Liver (tissue), 8 donors: ENCODE measurements at regions not wholly inside any gene's neighbourhood (a gene's known extent, or its start where the extent isn't known, plus 50 kb on each side); places are given as distances from the start of the nearest gene placed in this dataset.

Source experiments
- DNase-seq: peaks from one replicate; pipeline ENCODE4 v3.0.0-alpha.2; 2017; ENCODE audit warnings: low spot score
- H3K27ac ChIP-seq, 2 donors: one replicate each; pipeline ENCODE4 v1.7.0; 2013; ENCODE audit warnings: inconsistent platforms in 2 of 2, low read length in 2 of 2, control low read depth in 1 of 2, low read depth in 1 of 2, mild to moderate bottlenecking in 1 of 2
- H3K27me3 ChIP-seq, 4 donors: one replicate each; pipeline versions ENCODE4 v1.6.1 to v1.7.0; 2013; ENCODE audit warnings: low read length in 3 of 4, inconsistent platforms in 1 of 4, mild to moderate bottlenecking in 1 of 4, moderate library complexity in 1 of 4; ENCODE audit not compliant: control insufficient read depth in 4 of 4, insufficient read depth in 4 of 4
- H3K36me3 ChIP-seq, 4 donors: one replicate each; pipeline versions ENCODE4 v1.6.1 to v1.7.0; 2013; ENCODE audit warnings: low read length in 3 of 4, mild to moderate bottlenecking in 3 of 4, low read depth in 1 of 4, moderate library complexity in 1 of 4; ENCODE audit not compliant: control insufficient read depth in 4 of 4, insufficient read depth in 3 of 4
- H3K4me1 ChIP-seq, 4 donors: one replicate each; pipeline versions ENCODE4 v1.6.1 to v1.7.0; 2013; ENCODE audit warnings: low read length in 3 of 4, mild to moderate bottlenecking in 3 of 4, moderate library complexity in 1 of 4; ENCODE audit not compliant: control insufficient read depth in 4 of 4, insufficient read depth in 4 of 4
- H3K4me3 ChIP-seq, 3 donors: one replicate each; pipeline versions ENCODE4 v1.6.1 to v1.7.0; 2013; ENCODE audit warnings: low read length in 3 of 3, control low read depth in 1 of 3, low read depth in 1 of 3, mild to moderate bottlenecking in 1 of 3
- H3K9ac ChIP-seq, 2 donors: one replicate each; pipeline ENCODE4 v1.7.0; 2013; ENCODE audit warnings: low read length in 2 of 2, mild to moderate bottlenecking in 2 of 2, moderate library complexity in 2 of 2, control low read depth in 1 of 2, low read depth in 1 of 2
- H3K9me3 ChIP-seq, 4 donors: one replicate each; pipeline versions ENCODE4 v1.6.1 to v1.7.0; 2013; ENCODE audit warnings: low read length in 3 of 4; ENCODE audit not compliant: control insufficient read depth in 4 of 4
- ATF3 ChIP-seq: IDR thresholded peaks from 2 replicates; pipeline ENCODE4 v1.6.1; 2016; ENCODE audit warnings: antibody characterized with exemption
- EGR1 ChIP-seq, 2 donors: IDR thresholded peaks; 2 replicates each; pipeline ENCODE4 v1.6.1; 2016 to 2018; ENCODE audit warnings: antibody characterized with exemption in 2 of 2, low read depth in 2 of 2
- FOXA1 ChIP-seq: IDR thresholded peaks from 2 replicates; pipeline ENCODE4 v1.6.1; 2016; ENCODE audit warnings: antibody characterized with exemption
- GABPA ChIP-seq, 2 donors: IDR thresholded peaks in 1 of 2; conservative IDR thresholded peaks in 1 of 2; 2 replicates each; pipeline ENCODE4 v1.6.1; 2016; ENCODE audit warnings: antibody characterized with exemption in 2 of 2, mild to moderate bottlenecking in 1 of 2, moderate library complexity in 1 of 2
- HNF4A ChIP-seq, 2 donors: conservative IDR thresholded peaks; 2 replicates each; pipeline ENCODE4 v1.6.1; 2016; ENCODE audit warnings: antibody characterized with exemption in 2 of 2, mild to moderate bottlenecking in 2 of 2
- JUND ChIP-seq, 2 donors: IDR thresholded peaks; 2 replicates each; pipeline ENCODE4 v1.6.1; 2016; ENCODE audit warnings: antibody characterized with exemption in 2 of 2
- MAX ChIP-seq: IDR thresholded peaks from 2 replicates; pipeline ENCODE4 v1.6.1; 2016; ENCODE audit warnings: antibody characterized with exemption
- RAD21 ChIP-seq, 2 donors: IDR thresholded peaks; 2 replicates each; pipeline ENCODE4 v1.6.1; 2016; ENCODE audit warnings: antibody characterized with exemption in 2 of 2, mild to moderate bottlenecking in 2 of 2
- RXRA ChIP-seq, 2 donors: IDR thresholded peaks; 2 replicates each; pipeline ENCODE4 v1.6.1; 2017 to 2018; ENCODE audit warnings: antibody characterized with exemption in 2 of 2, mild to moderate bottlenecking in 1 of 2
- SP1 ChIP-seq: IDR thresholded peaks from 2 replicates; pipeline ENCODE4 v1.6.1; 2018; ENCODE audit warnings: antibody characterized with exemption, mild to moderate bottlenecking
- TAF1 ChIP-seq: conservative IDR thresholded peaks from 2 replicates; pipeline ENCODE4 v1.6.1; 2016; ENCODE audit warnings: antibody characterized with exemption, mild to moderate bottlenecking
- YY1 ChIP-seq: IDR thresholded peaks from 2 replicates; pipeline ENCODE4 v1.6.1; 2016; ENCODE audit warnings: antibody characterized with exemption, mild to moderate bottlenecking
- WGBS: extraction: QIAGEN DNeasy Blood & Tissue Kit; methylation state at CpG from one replicate; pipeline ENCODE4 v1.1.7; 2013; 5-methylcytosine and 5-hydroxymethylcytosine counted together
- TF ChIP-seq, protein P1 (sequence below): IDR thresholded peaks from 2 replicates; pipeline ENCODE4 v1.6.1; 2016; ENCODE audit warnings: antibody characterized with exemption, mild to moderate bottlenecking
- TF ChIP-seq, protein P2 (sequence below): IDR thresholded peaks from 2 replicates; pipeline ENCODE4 v1.6.1; 2016; ENCODE audit warnings: antibody characterized with exemption
- TF ChIP-seq, protein P3 (sequence below): fragments of 150-350 bp; IDR thresholded peaks from 2 replicates; pipeline ENCODE4 v1.5.1; 2017; ENCODE audit warnings: improper control_type of control experiment, low read depth, low read length; ENCODE audit not compliant: missing input control
- donor health status: healthy.
- donor health status: healthy.
- donor health status: healthy.
- donor health status: healthy.
- donor health status: healthy.

DNA sequence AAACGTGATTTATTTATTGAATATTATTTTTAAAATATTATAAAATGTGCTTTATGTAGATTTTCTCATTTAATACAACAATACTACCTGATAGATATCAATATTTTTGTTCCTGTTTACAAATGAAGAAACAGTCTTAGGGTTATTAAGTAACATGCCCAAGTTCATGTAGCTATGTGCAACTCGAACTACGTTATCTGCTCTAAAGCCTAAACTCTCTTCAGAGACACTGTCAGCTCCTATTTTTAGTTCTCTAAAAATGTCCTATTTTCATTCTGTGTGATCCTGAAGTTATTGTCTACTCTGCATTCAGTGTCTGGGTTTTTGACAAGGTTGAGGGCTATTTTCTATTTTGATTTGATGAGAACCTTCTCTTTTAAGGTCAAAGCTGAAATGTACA is 550.1 kb upstream of the B3GALT2 start:
- WGBS: 63% methylated on average over 3 of the region's 3 CpGs
- Histone ChIP-seq H3K27me3 (no peaks in the 10 kb centered on the region), H3K4me1 (no peaks in the 10 kb centered on the region), H3K9me3 (no peaks in the 10 kb centered on the region), H3K36me3 (no peaks in the 10 kb centered on the region), H3K9ac (no peak overlapping the region), H3K27ac (no peak overlapping the region), H3K4me3 (no peak overlapping the region)
- TF ChIP-seq MAX: no peak
- no peak for TF ChIP-seq RAD21 (IDR thresholded peaks at IDR 0.05)
- no peak for DNase-seq

- Histone ChIP-seq H3K27me3 (no peaks in the 10 kb centered on the region), H3K4me3 (no peak overlapping the region), H3K9ac (no peak overlapping the region), H3K36me3 (no peaks in the 10 kb centered on the region), H3K4me1 (no peaks in the 10 kb centered on the region), H3K27ac (no peak overlapping the region), H3K9me3 (no peaks in the 10 kb centered on the region)
- no peak for DNase-seq
- WGBS: 72% methylated on average over 3 of the region's 3 CpGs
- TF ChIP-seq RAD21 (IDR thresholded peaks at IDR 0.05) (no peak), YY1 (no peak), HNF4A (conservative IDR thresholded peaks at IDR 0.05) (no peak), ATF3 (no peak), RXRA (IDR thresholded peaks at IDR 0.05) (no peak), JUND (IDR thresholded peaks at IDR 0.05) (no peak), TAF1 (no peak), GABPA (IDR thresholded peaks at IDR 0.05 in 1 of 2, conservative IDR thresholded peaks at IDR 0.05 in 1 of 2) (no peak), EGR1 (IDR thresholded peaks at IDR 0.05; ENCODE audit: low read depth in 2 of 2) (no peak), SP1 (no peak), FOXA1 (no peak)
- TF ChIP-seq, protein P1, sequence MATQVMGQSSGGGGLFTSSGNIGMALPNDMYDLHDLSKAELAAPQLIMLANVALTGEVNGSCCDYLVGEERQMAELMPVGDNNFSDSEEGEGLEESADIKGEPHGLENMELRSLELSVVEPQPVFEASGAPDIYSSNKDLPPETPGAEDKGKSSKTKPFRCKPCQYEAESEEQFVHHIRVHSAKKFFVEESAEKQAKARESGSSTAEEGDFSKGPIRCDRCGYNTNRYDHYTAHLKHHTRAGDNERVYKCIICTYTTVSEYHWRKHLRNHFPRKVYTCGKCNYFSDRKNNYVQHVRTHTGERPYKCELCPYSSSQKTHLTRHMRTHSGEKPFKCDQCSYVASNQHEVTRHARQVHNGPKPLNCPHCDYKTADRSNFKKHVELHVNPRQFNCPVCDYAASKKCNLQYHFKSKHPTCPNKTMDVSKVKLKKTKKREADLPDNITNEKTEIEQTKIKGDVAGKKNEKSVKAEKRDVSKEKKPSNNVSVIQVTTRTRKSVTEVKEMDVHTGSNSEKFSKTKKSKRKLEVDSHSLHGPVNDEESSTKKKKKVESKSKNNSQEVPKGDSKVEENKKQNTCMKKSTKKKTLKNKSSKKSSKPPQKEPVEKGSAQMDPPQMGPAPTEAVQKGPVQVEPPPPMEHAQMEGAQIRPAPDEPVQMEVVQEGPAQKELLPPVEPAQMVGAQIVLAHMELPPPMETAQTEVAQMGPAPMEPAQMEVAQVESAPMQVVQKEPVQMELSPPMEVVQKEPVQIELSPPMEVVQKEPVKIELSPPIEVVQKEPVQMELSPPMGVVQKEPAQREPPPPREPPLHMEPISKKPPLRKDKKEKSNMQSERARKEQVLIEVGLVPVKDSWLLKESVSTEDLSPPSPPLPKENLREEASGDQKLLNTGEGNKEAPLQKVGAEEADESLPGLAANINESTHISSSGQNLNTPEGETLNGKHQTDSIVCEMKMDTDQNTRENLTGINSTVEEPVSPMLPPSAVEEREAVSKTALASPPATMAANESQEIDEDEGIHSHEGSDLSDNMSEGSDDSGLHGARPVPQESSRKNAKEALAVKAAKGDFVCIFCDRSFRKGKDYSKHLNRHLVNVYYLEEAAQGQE: no peak
- TF ChIP-seq, protein P2, sequence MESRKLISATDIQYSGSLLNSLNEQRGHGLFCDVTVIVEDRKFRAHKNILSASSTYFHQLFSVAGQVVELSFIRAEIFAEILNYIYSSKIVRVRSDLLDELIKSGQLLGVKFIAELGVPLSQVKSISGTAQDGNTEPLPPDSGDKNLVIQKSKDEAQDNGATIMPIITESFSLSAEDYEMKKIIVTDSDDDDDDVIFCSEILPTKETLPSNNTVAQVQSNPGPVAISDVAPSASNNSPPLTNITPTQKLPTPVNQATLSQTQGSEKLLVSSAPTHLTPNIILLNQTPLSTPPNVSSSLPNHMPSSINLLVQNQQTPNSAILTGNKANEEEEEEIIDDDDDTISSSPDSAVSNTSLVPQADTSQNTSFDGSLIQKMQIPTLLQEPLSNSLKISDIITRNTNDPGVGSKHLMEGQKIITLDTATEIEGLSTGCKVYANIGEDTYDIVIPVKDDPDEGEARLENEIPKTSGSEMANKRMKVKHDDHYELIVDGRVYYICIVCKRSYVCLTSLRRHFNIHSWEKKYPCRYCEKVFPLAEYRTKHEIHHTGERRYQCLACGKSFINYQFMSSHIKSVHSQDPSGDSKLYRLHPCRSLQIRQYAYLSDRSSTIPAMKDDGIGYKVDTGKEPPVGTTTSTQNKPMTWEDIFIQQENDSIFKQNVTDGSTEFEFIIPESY: no peak
- TF ChIP-seq, protein P3, sequence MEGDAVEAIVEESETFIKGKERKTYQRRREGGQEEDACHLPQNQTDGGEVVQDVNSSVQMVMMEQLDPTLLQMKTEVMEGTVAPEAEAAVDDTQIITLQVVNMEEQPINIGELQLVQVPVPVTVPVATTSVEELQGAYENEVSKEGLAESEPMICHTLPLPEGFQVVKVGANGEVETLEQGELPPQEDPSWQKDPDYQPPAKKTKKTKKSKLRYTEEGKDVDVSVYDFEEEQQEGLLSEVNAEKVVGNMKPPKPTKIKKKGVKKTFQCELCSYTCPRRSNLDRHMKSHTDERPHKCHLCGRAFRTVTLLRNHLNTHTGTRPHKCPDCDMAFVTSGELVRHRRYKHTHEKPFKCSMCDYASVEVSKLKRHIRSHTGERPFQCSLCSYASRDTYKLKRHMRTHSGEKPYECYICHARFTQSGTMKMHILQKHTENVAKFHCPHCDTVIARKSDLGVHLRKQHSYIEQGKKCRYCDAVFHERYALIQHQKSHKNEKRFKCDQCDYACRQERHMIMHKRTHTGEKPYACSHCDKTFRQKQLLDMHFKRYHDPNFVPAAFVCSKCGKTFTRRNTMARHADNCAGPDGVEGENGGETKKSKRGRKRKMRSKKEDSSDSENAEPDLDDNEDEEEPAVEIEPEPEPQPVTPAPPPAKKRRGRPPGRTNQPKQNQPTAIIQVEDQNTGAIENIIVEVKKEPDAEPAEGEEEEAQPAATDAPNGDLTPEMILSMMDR: no peak
These were observed 547.3 kb upstream of the B3GALT2 start for GRCh38 chr1:193733674-193734073.
